ENCODE measurements at regions not wholly inside any gene's neighbourhood (a gene's known extent, or its start where the extent isn't known, plus 50 kb on each side); places are given as distances from the start of the nearest gene placed in this dataset.

- TF ChIP-seq MAX (IDR thresholded peaks at IDR 0.05) (peak; percentile 69; the same call in 1 of the 2 replicates), MLX (CRISPR knock-in tag; IDR thresholded peaks at IDR 0.05) (peak; percentile 83; the same call in 1 of the 2 replicates), ZFP41 (CRISPR knock-in tag; IDR thresholded peaks at IDR 0.05; ENCODE audit: borderline replicate concordance) (no peak), ZNF781 (CRISPR knock-in tag; IDR thresholded peaks at IDR 0.05; ENCODE audit: borderline replicate concordance, not compliant biosample characterization) (no peak), PAWR (CRISPR knock-in tag; IDR thresholded peaks at IDR 0.05; ENCODE audit: borderline replicate concordance) (no peak), PHF20 (CRISPR knock-in tag; IDR thresholded peaks at IDR 0.05) (no peak), HBP1 (CRISPR knock-in tag; IDR thresholded peaks at IDR 0.05; ENCODE audit: low read depth) (no peak), ZNF256 (CRISPR knock-in tag; conservative IDR thresholded peaks at IDR 0.05) (no peak), ZNF737 (CRISPR knock-in tag; IDR thresholded peaks at IDR 0.05; ENCODE audit: borderline replicate concordance) (no peak), ZNF720 (CRISPR knock-in tag; IDR thresholded peaks at IDR 0.05) (no peak), ZNF777 (CRISPR knock-in tag; IDR thresholded peaks at IDR 0.05) (no peak), ARID3A (IDR thresholded peaks at IDR 0.05; ENCODE audit: low read depth, low read length) (no peak), TFDP1 (CRISPR knock-in tag; IDR thresholded peaks at IDR 0.05; ENCODE audit: borderline replicate concordance) (no peak), FOXJ3 (CRISPR knock-in tag; IDR thresholded peaks at IDR 0.05; ENCODE audit: borderline replicate concordance) (no peak), ZNF503 (CRISPR knock-in tag; IDR thresholded peaks at IDR 0.05) (no peak), SALL2 (CRISPR knock-in tag; IDR thresholded peaks at IDR 0.05) (no peak), SAP130 (CRISPR knock-in tag; IDR thresholded peaks at IDR 0.05; ENCODE audit: low read depth) (peak; percentile 51), ISL2 (CRISPR knock-in tag; IDR thresholded peaks at IDR 0.05) (no peak), THAP11 (CRISPR knock-in tag; IDR thresholded peaks at IDR 0.05) (0 out of 2 replicates have a peak, but pooled peaks have one; percentile 29), ZMYM2 (CRISPR knock-in tag; IDR thresholded peaks at IDR 0.05) (no peak), DDIT3 (CRISPR knock-in tag; IDR thresholded peaks at IDR 0.05) (no peak), PHF5A (CRISPR knock-in tag; IDR thresholded peaks at IDR 0.05; ENCODE audit: low read depth, unreplicated experiment) (no peak), RFX1 (IDR thresholded peaks at IDR 0.05) (no peak), PBX3 (CRISPR knock-in tag; IDR thresholded peaks at IDR 0.05; ENCODE audit: borderline replicate concordance) (no peak)
Measured at GRCh38 chr11:32290783-32291182, 144.6 kb downstream of the WT1 start (continued).
